ENCODE measurements at regions not wholly inside any gene's neighbourhood (a gene's known extent, or its start where the extent isn't known, plus 50 kb on each side); places are given as distances from the start of the nearest gene placed in this dataset.

GRCh38 chr2:12254280-12254860 is 462.4 kb upstream of the TRIB2 start:
- no peaks in the 10 kb centered on the region for H3K4me1 Mint-ChIP-seq
- no peak overlapping the region for H3K4me3 Mint-ChIP-seq
- no peak for ATAC-seq
- no peak overlapping the region for H3K27ac Mint-ChIP-seq
- no peaks in the 10 kb centered on the region for H3K36me3 Mint-ChIP-seq
- H3K9me3 Mint-ChIP-seq = no peaks in the 10 kb centered on the region
- DNase-seq (ENCODE audit: low spot score in 2 of 2) = no peak

DNA sequence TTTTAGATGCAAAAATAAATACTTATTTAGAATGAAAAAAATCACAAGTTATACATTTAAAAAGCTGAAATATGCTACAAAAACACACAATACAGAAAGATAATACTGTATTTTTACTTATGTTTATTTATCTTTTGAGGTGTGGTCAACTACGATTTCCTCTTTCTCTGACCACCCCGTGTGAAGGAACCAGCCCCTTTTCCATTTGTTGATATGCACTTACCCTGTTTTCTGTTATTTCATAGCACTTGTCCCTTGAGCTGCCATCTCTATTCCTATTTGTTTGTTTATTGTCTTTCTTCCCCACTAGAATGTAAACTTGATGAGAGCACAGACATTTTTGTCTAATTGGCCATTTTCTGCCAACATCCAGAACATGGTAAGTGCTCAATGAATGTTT is 460.5 kb upstream of the TRIB2 start:
- Mint-ChIP-seq H3K27ac (no peak overlapping the region), H3K4me3 (no peak overlapping the region), H3K36me3 (no peaks in the 10 kb centered on the region), H3K4me1 (no peaks in the 10 kb centered on the region), H3K9me3 (no peaks in the 10 kb centered on the region)
- ATAC-seq (no peak), DNase-seq (ENCODE audit: low spot score in 2 of 2) (no peak)

DNA sequence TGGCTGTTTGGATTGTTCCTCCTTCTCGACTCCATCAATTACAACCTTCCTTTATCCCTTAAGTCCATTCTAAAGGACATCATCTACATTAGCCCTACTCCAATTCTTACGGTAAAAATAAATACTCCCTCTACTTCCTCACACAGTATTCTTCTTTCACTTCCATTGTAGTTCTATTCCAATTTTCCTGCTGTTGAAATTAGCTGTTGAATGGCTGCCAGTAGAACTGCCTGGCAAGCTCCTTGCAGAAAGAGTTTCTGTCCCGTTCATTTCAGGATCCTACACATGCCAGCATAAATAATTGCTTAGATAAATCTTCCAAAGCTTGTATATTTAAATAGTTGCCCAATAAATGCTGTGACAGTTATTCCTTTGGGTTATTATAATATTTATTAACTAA is 459.3 kb upstream of the TRIB2 start:
- DNase-seq (ENCODE audit: low spot score in 2 of 2) (no peak), ATAC-seq (no peak)
- Mint-ChIP-seq H3K9me3 (no peaks in the 10 kb centered on the region), H3K27ac (no peak overlapping the region), H3K4me1 (no peaks in the 10 kb centered on the region), H3K36me3 (no peaks in the 10 kb centered on the region), H3K4me3 (no peak overlapping the region)

DNA sequence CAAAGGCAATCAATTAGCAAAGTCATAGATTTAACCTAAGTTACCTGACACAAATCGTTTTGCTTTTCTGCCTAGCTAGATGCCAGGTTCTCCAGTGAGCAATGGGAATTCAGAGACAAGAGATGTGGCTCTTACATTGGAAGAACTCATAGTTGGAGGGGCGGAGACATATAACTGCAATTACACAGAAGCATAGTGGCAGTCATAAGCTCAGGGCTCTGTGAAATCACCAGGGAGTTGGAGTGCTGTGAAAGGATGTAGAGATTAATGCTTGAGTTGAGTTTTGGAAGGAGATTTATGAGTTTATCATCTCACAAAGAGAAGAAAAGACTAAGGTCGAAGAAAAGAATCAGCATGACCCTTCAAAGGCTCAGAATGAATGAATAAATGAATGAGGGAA is 457.2 kb upstream of the TRIB2 start:
- H3K27ac Mint-ChIP-seq = no peak overlapping the region
- no peaks in the 10 kb centered on the region for H3K4me1 Mint-ChIP-seq
- ATAC-seq (no peak), DNase-seq (ENCODE audit: low spot score in 2 of 2) (no peak)
- H3K36me3 Mint-ChIP-seq = no peaks in the 10 kb centered on the region
- no peak overlapping the region for H3K4me3 Mint-ChIP-seq
- no peaks in the 10 kb centered on the region for H3K9me3 Mint-ChIP-seq

- DNase-seq (ENCODE audit: low spot score in 2 of 2) (no peak), ATAC-seq (no peak)
- Mint-ChIP-seq H3K9me3 (no peaks in the 10 kb centered on the region), H3K36me3 (no peaks in the 10 kb centered on the region), H3K27ac (no peak overlapping the region), H3K4me3 (no peak overlapping the region), H3K4me1 (no peaks in the 10 kb centered on the region)
These were observed 454.6 kb upstream of the TRIB2 start for GRCh38 chr2:12261986-12262680.

DNA sequence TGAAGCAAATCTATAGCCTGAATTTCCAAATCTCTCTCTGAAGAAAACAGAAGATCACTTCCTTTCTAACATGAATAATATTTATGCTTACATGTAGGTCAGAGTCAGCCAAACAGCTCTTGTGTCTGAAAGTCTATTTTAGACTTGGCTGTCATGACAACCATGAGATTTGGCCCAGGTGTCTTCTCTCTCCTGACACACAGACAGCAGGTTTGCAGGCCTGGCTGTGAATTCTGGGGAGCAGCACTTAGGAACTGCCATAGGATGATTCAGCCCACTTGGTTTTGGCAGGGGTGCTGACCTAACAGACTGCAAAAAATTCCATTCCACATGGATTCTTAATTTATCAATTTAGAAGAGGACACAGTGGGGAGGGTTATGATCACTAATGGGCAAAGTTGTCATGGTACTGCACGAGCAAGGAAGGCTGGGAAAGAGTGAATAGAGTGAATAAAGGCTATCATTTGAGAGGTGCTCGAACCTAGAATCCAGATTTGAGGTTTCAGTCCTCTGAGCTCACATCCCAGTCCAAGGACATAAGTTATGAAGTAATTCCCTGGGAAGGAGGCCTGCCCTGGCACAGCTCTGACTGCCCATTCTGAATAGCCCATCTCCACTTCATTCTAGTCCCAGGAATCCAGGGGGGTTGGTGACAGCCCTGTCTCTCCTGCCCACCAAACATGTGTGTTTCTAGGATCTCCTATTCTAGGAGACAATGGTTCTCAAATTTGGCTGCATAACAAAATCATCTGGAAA is 453.9 kb upstream of the TRIB2 start:
- H3K4me3 Mint-ChIP-seq = no peak overlapping the region
- DNase-seq (ENCODE audit: low spot score in 2 of 2) (no peak), ATAC-seq (no peak)
- H3K36me3 Mint-ChIP-seq = no peaks in the 10 kb centered on the region
- H3K4me1 Mint-ChIP-seq = no peaks in the 10 kb centered on the region
- H3K9me3 Mint-ChIP-seq = no peaks in the 10 kb centered on the region
- H3K27ac Mint-ChIP-seq = no peak overlapping the region

GRCh38 chr2:12263730-12264129 is 453.0 kb upstream of the TRIB2 start:
- Mint-ChIP-seq H3K4me1 (no peaks in the 10 kb centered on the region), H3K36me3 (no peaks in the 10 kb centered on the region), H3K9me3 (no peaks in the 10 kb centered on the region), H3K4me3 (no peak overlapping the region), H3K27ac (no peak overlapping the region)
- ATAC-seq (no peak), DNase-seq (ENCODE audit: low spot score in 2 of 2) (no peak)

DNA sequence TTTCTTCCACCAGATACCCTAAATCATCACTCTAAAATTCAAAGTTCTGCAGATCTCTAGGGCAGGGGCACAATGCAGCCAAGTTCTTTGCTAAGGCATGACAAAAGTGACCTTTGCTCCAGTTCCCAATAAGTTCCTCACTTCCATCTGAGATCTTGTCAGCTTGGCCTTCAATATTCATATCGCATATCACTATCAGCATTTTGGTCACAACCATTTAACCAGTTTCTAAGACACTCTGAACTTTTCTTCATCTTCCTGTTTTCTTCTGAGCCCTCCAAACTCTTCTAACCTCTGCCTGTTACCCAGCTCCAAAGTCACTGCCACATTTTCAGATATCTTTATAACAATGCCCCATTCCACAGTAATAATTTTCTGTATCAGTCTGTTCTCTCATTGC is 452.6 kb upstream of the TRIB2 start:
- Mint-ChIP-seq H3K9me3 (no peaks in the 10 kb centered on the region), H3K4me3 (no peak overlapping the region), H3K36me3 (no peaks in the 10 kb centered on the region), H3K27ac (no peak overlapping the region), H3K4me1 (no peaks in the 10 kb centered on the region)
- no peak for DNase-seq (ENCODE audit: low spot score in 2 of 2)
- ATAC-seq = no peak

DNA sequence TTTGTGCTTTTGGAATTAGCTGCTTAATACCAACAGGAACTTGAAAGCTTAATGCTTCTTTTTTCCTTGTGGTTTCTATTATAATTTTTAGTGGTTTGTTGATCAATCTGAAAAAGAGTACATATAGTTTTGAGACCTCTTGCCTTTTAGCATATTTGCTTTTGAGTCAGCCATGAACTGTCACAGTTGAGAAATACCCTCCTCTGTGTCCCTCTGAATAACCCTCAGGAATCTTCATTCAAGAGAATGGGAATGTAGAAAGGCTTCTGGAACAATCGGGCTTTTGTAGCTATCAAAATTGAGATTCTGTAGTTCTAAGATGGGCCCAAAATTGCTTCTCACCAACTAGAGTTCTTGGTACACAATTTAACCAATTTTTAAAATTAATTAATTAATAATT is 451.1 kb upstream of the TRIB2 start:
- ATAC-seq (no peak), DNase-seq (ENCODE audit: low spot score in 2 of 2) (no peak)
- Mint-ChIP-seq H3K4me1 (no peaks in the 10 kb centered on the region), H3K27ac (no peak overlapping the region), H3K36me3 (no peaks in the 10 kb centered on the region), H3K4me3 (no peak overlapping the region), H3K9me3 (no peaks in the 10 kb centered on the region)

GRCh38 chr2:12267042-12267441 is 449.7 kb upstream of the TRIB2 start:
- ATAC-seq (no peak), DNase-seq (ENCODE audit: low spot score in 2 of 2) (no peak)
- H3K4me3 Mint-ChIP-seq = no peak overlapping the region
- no peaks in the 10 kb centered on the region for H3K9me3 Mint-ChIP-seq
- H3K4me1 Mint-ChIP-seq = peaks cover 7% of the 10 kb centered on the region
- no peak overlapping the region for H3K27ac Mint-ChIP-seq
- no peaks in the 10 kb centered on the region for H3K36me3 Mint-ChIP-seq

DNA sequence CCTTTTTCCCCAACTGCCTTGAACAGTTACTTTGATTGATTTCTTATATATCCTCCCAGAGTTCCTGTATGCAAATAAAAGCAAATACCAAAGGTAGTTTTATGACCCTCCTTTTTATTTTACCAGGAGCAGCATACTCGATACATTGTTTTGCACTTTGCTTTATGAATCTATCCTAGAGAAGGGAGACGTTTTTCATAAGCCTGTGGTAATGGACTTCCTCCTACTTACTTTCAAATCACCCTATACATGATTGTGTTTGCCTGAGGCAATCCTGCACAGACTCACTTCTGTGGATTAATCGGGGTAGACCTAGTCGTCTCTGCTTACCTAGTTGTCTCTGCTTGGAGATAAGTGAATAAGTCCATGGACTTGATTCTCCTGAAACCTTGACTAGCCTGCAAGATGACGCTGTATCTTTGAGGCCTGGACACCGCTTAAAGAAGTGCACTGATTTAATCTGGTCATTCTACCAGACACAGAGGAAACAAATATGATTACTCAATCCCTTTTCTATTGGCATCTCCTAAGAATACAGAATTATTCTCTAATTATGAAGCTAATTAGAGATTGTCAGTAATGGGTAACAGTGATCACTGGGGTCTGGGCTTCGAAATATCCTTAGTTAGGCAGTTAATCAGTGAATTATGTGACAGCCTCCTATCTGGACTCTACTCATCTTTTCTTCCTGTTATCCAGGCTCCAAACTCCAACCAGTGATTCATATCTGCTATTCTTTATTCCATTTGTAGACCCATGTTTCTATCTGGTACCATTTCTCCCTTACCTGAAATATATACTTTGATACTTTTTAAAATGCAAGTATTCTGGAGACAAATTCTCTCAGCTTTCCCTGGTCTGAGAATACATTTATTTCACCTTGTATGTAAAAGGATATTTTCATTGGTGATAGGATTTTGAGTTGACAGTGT is 447.4 kb upstream of the TRIB2 start:
- no peak for ATAC-seq
- H3K27ac Mint-ChIP-seq = no peak overlapping the region
- DNase-seq (ENCODE audit: low spot score in 2 of 2) = no peak
- H3K36me3 Mint-ChIP-seq = no peaks in the 10 kb centered on the region
- peaks cover 7% of the 10 kb centered on the region for H3K4me1 Mint-ChIP-seq
- H3K4me3 Mint-ChIP-seq = no peak overlapping the region
- no peaks in the 10 kb centered on the region for H3K9me3 Mint-ChIP-seq

DNA sequence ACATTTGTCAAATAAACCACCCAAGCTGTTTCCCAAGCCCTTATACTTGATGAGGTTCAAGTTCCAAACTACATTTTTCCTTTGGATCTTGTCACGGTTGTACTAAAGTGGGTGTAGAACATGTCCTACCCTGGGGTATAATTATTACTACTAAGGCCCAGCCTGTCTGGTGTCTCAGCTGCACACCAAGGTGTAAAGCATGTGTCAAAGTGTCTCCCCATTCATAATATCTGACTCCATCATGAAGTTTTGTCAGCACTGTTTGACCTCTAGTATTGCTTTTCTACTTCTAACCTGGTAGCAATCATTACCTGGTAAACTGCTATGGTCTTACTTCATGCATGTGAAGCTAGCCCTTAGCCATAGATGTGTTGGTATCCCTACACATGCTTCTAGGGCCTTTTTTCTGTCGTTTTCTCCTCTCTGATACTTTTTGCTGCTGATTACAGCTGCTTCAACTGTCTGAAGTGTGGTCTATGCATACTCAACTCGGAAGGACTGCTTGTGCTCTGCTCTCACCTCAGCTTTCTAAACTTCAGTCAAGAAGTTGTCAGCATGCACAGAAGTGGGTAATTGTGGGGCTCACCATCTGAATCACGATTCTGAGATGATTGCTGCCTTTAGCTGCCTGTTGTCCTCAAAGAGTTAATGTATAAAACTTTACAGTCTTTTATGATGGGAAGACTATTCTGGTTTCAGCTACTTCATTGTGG is 445.7 kb upstream of the TRIB2 start:
- H3K9me3 Mint-ChIP-seq = no peaks in the 10 kb centered on the region
- peak; percentile 100 for ATAC-seq
- H3K27ac Mint-ChIP-seq = no peak overlapping the region

DNA sequence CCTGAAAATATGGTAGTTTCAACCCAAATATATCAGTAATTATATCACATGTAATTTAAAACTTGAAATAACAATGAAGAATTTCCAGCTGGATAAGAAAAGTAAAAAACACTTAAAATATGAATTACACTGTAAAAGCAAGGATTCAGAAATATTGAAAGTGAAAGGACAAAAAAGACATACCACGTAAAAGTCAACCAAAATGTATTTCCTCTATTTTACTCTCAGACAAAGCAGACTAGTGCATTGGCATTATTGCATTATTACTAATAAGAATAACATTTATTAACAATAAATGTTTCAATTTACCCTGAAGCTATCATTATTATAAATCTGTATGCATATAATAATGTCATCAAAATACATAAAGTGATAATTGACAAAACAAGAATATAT is 445.1 kb upstream of the TRIB2 start:
- no peaks in the 10 kb centered on the region for H3K9me3 Mint-ChIP-seq
- DNase-seq (ENCODE audit: low spot score in 2 of 2) (no peak), ATAC-seq (no peak)
- peaks cover 7% of the 10 kb centered on the region for H3K4me1 Mint-ChIP-seq
- H3K4me3 Mint-ChIP-seq = no peak overlapping the region
- H3K36me3 Mint-ChIP-seq = no peaks in the 10 kb centered on the region
- no peak overlapping the region for H3K27ac Mint-ChIP-seq

More for the DNA sequence above, 445.7 kb upstream of the TRIB2 start:
- no peaks in the 10 kb centered on the region for H3K36me3 Mint-ChIP-seq
- peak in 1 of 2 donors; percentile 53 for DNase-seq (ENCODE audit: low spot score in 2 of 2)
- H3K4me1 Mint-ChIP-seq = peaks cover 7% of the 10 kb centered on the region
- no peak overlapping the region for H3K4me3 Mint-ChIP-seq

DNA sequence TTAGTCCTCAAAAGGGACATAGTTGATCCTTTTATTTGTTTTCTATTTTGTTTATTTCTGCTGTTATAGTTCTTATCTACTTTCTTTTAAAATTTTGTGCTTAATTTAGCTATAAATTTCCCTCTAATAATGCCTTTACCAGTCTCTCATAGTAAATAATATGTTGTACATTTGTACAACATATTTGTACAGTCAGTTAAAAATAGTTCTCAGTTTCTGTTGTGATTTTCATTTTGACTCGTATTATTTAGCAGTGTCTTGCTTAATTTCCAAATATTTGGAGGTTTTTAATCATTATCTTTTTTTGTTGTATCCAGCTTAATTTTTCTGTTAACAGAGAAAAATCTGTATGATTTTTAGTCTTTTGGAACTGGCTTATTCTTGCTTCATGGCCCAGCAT is 443.6 kb upstream of the TRIB2 start:
- Mint-ChIP-seq H3K4me1 (peaks cover 7% of the 10 kb centered on the region), H3K27ac (no peak overlapping the region), H3K36me3 (no peaks in the 10 kb centered on the region), H3K9me3 (no peaks in the 10 kb centered on the region), H3K4me3 (no peak overlapping the region)
- ATAC-seq (no peak), DNase-seq (ENCODE audit: low spot score in 2 of 2) (no peak)

DNA sequence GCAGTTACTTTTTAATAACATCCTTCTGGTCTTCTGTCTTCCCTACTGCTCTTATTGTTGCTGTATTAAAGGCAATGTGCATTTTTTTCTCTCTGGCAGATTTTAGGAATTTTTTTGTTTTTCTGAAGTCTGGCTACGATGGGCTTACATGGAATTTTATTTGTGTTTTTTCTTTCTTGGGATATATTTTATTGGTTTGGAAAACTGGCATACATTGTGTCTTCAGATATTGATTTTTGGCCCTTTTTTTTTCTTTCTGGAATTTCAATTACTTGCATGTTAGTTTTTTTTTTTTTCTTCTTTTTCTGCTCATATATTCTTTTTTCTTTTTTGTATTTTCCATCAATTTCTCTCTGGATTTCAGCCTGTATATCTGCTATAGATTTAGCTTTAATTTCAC is 442.1 kb upstream of the TRIB2 start:
- DNase-seq (ENCODE audit: low spot score in 2 of 2) (no peak), ATAC-seq (no peak)
- Mint-ChIP-seq H3K4me1 (peaks cover 7% of the 10 kb centered on the region), H3K27ac (no peak overlapping the region), H3K36me3 (no peaks in the 10 kb centered on the region), H3K9me3 (no peaks in the 10 kb centered on the region), H3K4me3 (no peak overlapping the region)

Measured in stimulated activated effector memory CD8-positive, alpha-beta T cell treated with anti-CD3 and anti-CD28 coated beads, Interleukin-12 subunit alpha, Interleukin-12 subunit beta, amount 100 ng/mL, for 72 hours (primary cell).